ENCODE measurements at regions not wholly inside any gene's neighbourhood (a gene's known extent, or its start where the extent isn't known, plus 50 kb on each side); places are given as distances from the start of the nearest gene placed in this dataset.

GRCh38 chr5:73336366-73336765 lies 112.2 kb downstream of the FOXD1 start:
- no peak overlapping the region for H3K27ac Mint-ChIP-seq (ENCODE audit: unreplicated experiment)
- peaks cover 57% of the 10 kb centered on the region for H3K4me1 Mint-ChIP-seq (ENCODE audit: unreplicated experiment)
- no peaks in the 10 kb centered on the region for H3K27me3 Mint-ChIP-seq (ENCODE audit: unreplicated experiment)
- TF ChIP-seq CTCF (IDR thresholded peaks at IDR 0.05) = no peak
- peaks cover 11% of the 10 kb centered on the region for H3K36me3 Mint-ChIP-seq (ENCODE audit: unreplicated experiment)
- H3K4me3 Mint-ChIP-seq (ENCODE audit: unreplicated experiment) = no peak overlapping the region
- no peak for DNase-seq (ENCODE audit: extremely low spot score, unreplicated experiment)
- H3K9me3 Mint-ChIP-seq (ENCODE audit: unreplicated experiment) = peaks cover 12% of the 10 kb centered on the region

- DNase-seq (ENCODE audit: extremely low spot score, unreplicated experiment) = no peak
- H3K9me3 Mint-ChIP-seq (ENCODE audit: unreplicated experiment) = peaks cover 26% of the 10 kb centered on the region
- peaks cover 15% of the 10 kb centered on the region for H3K36me3 Mint-ChIP-seq (ENCODE audit: unreplicated experiment)
- H3K4me1 Mint-ChIP-seq (ENCODE audit: unreplicated experiment) = peaks cover 47% of the 10 kb centered on the region
- no peak overlapping the region for H3K4me3 Mint-ChIP-seq (ENCODE audit: unreplicated experiment)
- H3K27me3 Mint-ChIP-seq (ENCODE audit: unreplicated experiment) = no peaks in the 10 kb centered on the region
- no peak for TF ChIP-seq CTCF (IDR thresholded peaks at IDR 0.05)
- no peak overlapping the region for H3K27ac Mint-ChIP-seq (ENCODE audit: unreplicated experiment)
Observed at GRCh38 chr5:73333944-73334703, 114.5 kb downstream of the FOXD1 start.

GRCh38 chr5:73330613-73331012 lies 118.0 kb downstream of the FOXD1 start:
- no peak for TF ChIP-seq CTCF (IDR thresholded peaks at IDR 0.05)
- Mint-ChIP-seq H3K36me3 (ENCODE audit: unreplicated experiment) (peaks cover 15% of the 10 kb centered on the region), H3K4me3 (ENCODE audit: unreplicated experiment) (no peak overlapping the region), H3K9me3 (ENCODE audit: unreplicated experiment) (peaks cover 26% of the 10 kb centered on the region), H3K4me1 (ENCODE audit: unreplicated experiment) (peaks cover 15% of the 10 kb centered on the region), H3K27me3 (ENCODE audit: unreplicated experiment) (no peaks in the 10 kb centered on the region), H3K27ac (ENCODE audit: unreplicated experiment) (no peak overlapping the region)
- no peak for DNase-seq (ENCODE audit: extremely low spot score, unreplicated experiment)

- H3K27ac Mint-ChIP-seq (ENCODE audit: unreplicated experiment) = no peak overlapping the region
Observed at GRCh38 chr5:73328640-73329039, 119.9 kb downstream of the FOXD1 start.

More at GRCh38 chr5:73328640-73329039, 119.9 kb downstream of the FOXD1 start:
- Mint-ChIP-seq H3K9me3 (ENCODE audit: unreplicated experiment) (peaks cover 26% of the 10 kb centered on the region), H3K27me3 (ENCODE audit: unreplicated experiment) (no peaks in the 10 kb centered on the region), H3K36me3 (ENCODE audit: unreplicated experiment) (peaks cover 15% of the 10 kb centered on the region), H3K4me3 (ENCODE audit: unreplicated experiment) (no peak overlapping the region), H3K4me1 (ENCODE audit: unreplicated experiment) (no peaks in the 10 kb centered on the region)
- DNase-seq (ENCODE audit: extremely low spot score, unreplicated experiment) = no peak
- TF ChIP-seq CTCF (IDR thresholded peaks at IDR 0.05) = no peak
